Smooth muscle cell (in vitro differentiated cells): ENCODE measurements at regions not wholly inside any gene's neighbourhood (a gene's known extent, or its start where the extent isn't known, plus 50 kb on each side); places are given as distances from the start of the nearest gene placed in this dataset.

Experiments used
- DNase-seq: peaks from one replicate; lab custom pipeline; 2025; ENCODE audit not compliant: unreplicated experiment; lab: John Stamatoyannopoulos, UW
- H2AFZ ChIP-seq: fragments of 200-600 bp; sonication (generic); 2 replicates; pipeline ENCODE4 v1.6.0; 2016; ENCODE audit warnings: antibody characterized with exemption, low read depth, mild to moderate bottlenecking
- H3F3A ChIP-seq: fragments of 200-600 bp; sonication (generic); 2 replicates; pipeline ENCODE4 v1.6.0; 2017; ENCODE audit warnings: antibody characterized with exemption, low read depth
- H3K27ac ChIP-seq: fragments of 200-600 bp; sonication (generic); 2 replicates; pipeline ENCODE4 v1.5.1; 2016; ENCODE audit warnings: low read depth, mild to moderate bottlenecking
- H3K27me3 ChIP-seq: fragments of 200-600 bp; sonication (generic); 2 replicates; pipeline ENCODE4 v1.6.1; 2016; ENCODE audit warnings: low read depth, mild to moderate bottlenecking
- H3K36me3 ChIP-seq: fragments of 200-600 bp; sonication (generic); 2 replicates; pipeline ENCODE4 v1.5.1; 2016; ENCODE audit warnings: low read depth
- H3K4me1 ChIP-seq: fragments of 200-600 bp; sonication (generic); 2 replicates; pipeline ENCODE4 v1.5.1; 2016; ENCODE audit warnings: low read depth
- H3K4me2 ChIP-seq: fragments of 200-600 bp; sonication (generic); 2 replicates; pipeline ENCODE4 v1.6.0; 2016; ENCODE audit warnings: mild to moderate bottlenecking
- H3K4me3 ChIP-seq: fragments of 200-600 bp; sonication (generic); 2 replicates; pipeline ENCODE4 v1.5.1; 2016; ENCODE audit warnings: mild to moderate bottlenecking
- H3K79me2 ChIP-seq: fragments of 200-600 bp; sonication (generic); 2 replicates; pipeline ENCODE4 v1.6.0; 2016; ENCODE audit warnings: low read depth, mild to moderate bottlenecking
- H3K9ac ChIP-seq: fragments of 200-600 bp; sonication (generic); 2 replicates; pipeline ENCODE4 v1.6.0; 2016; ENCODE audit warnings: low read depth
- H3K9me3 ChIP-seq: fragments of 200-600 bp; sonication (generic); replicated peaks from 2 replicates; pipeline ENCODE4 v1.5.1; 2016; ENCODE audit warnings: low read depth
- H4K20me1 ChIP-seq: fragments of 200-600 bp; sonication (generic); 2 replicates; pipeline ENCODE4 v1.6.0; 2016; ENCODE audit warnings: low read depth
- CTCF ChIP-seq: fragments of 200-600 bp; sonication (generic); IDR thresholded peaks from 2 replicates; pipeline ENCODE4 v1.5.1; 2017; ENCODE audit warnings: borderline replicate concordance, mild to moderate bottlenecking, antibody characterized with exemption; ENCODE audit not compliant: insufficient read depth, poor library complexity, severe bottlenecking
- WGBS: methylation state at CpG from one replicate; pipeline ENCODE4 v1.1.7; 2016; ENCODE audit warnings: low lambda C conversion rate; 5-methylcytosine and 5-hydroxymethylcytosine counted together

GRCh38 chr10:78642269-78642816 lies 426.4 kb upstream of the ZMIZ1 start:
- Histone ChIP-seq H3F3A (no peaks in the 10 kb centered on the region), H3K36me3 (no peaks in the 10 kb centered on the region), H3K4me1 (no peaks in the 10 kb centered on the region), H3K4me2 (no peak overlapping the region), H3K79me2 (no peaks in the 10 kb centered on the region), H3K9me3 (no peaks in the 10 kb centered on the region), H4K20me1 (no peaks in the 10 kb centered on the region), H2AFZ (no peak overlapping the region), H3K4me3 (no peak overlapping the region), H3K9ac (no peak overlapping the region), H3K27me3 (no peaks in the 10 kb centered on the region), H3K27ac (no peak overlapping the region)
- DNase-seq, result no peak
- no peak for TF ChIP-seq CTCF
- 92% methylated on average over 4 of the region's 4 CpGs for WGBS

GRCh38 chr10:78643513-78643912 lies 425.3 kb upstream of the ZMIZ1 start:
- TF ChIP-seq CTCF, result no peak
- Histone ChIP-seq H3K4me3 (no peak overlapping the region), H3K4me2 (no peak overlapping the region), H3K27ac (no peak overlapping the region), H3K27me3 (no peaks in the 10 kb centered on the region), H2AFZ (no peak overlapping the region), H3F3A (no peaks in the 10 kb centered on the region), H3K9ac (no peak overlapping the region), H4K20me1 (no peaks in the 10 kb centered on the region), H3K9me3 (no peaks in the 10 kb centered on the region), H3K4me1 (no peaks in the 10 kb centered on the region), H3K79me2 (no peaks in the 10 kb centered on the region), H3K36me3 (no peaks in the 10 kb centered on the region)
- 94% methylated on average over 4 of the region's 4 CpGs for WGBS
- no peak for DNase-seq

- TF ChIP-seq CTCF, result no peak
- Histone ChIP-seq H3K4me2 (no peak overlapping the region), H3K36me3 (no peaks in the 10 kb centered on the region), H3K27me3 (no peaks in the 10 kb centered on the region), H3K4me1 (peaks cover 3% of the 10 kb centered on the region), H3K79me2 (no peaks in the 10 kb centered on the region), H3K27ac (no peak overlapping the region), H3K9me3 (no peaks in the 10 kb centered on the region), H4K20me1 (no peaks in the 10 kb centered on the region), H3K4me3 (no peak overlapping the region), H3K9ac (no peak overlapping the region), H3F3A (peaks cover 2% of the 10 kb centered on the region), H2AFZ (no peak overlapping the region)
- no peak for DNase-seq
- WGBS, result 95% methylated on average over 2 of the region's 2 CpGs
These were observed 424.2 kb upstream of the ZMIZ1 start for GRCh38 chr10:78644550-78644949.

GRCh38 chr10:78645169-78645686 lies 423.5 kb upstream of the ZMIZ1 start:
- no peaks in the 10 kb centered on the region for H3K36me3 ChIP-seq
- H3K9ac ChIP-seq, result no peak overlapping the region
- no peak overlapping the region for H2AFZ ChIP-seq
- no peak for DNase-seq
- H3K4me3 ChIP-seq, result no peak overlapping the region
- peaks cover 8% of the 10 kb centered on the region for H3K4me1 ChIP-seq
- no peaks in the 10 kb centered on the region for H3K9me3 ChIP-seq
- no peak for TF ChIP-seq CTCF
- H3K27me3 ChIP-seq, result no peaks in the 10 kb centered on the region
- WGBS, result 93% methylated on average over 5 of the region's 5 CpGs
- H3K4me2 ChIP-seq, result no peak overlapping the region
- H3K27ac ChIP-seq, result no peak overlapping the region
- no peaks in the 10 kb centered on the region for H4K20me1 ChIP-seq
- H3K79me2 ChIP-seq, result no peaks in the 10 kb centered on the region
- H3F3A ChIP-seq, result peaks cover 4% of the 10 kb centered on the region
